CD4-positive, alpha-beta T cell (primary cell): ENCODE measurements at regions not wholly inside any gene's neighbourhood (a gene's known extent, or its start where the extent isn't known, plus 50 kb on each side); places are given as distances from the start of the nearest gene placed in this dataset.

Experiments used
- ATAC-seq: fragments of 200-7000 bp; cut with Tn5 transposase; one replicate; pipeline ENCODE4 v1.10.0; 2022; ENCODE audit warnings: mild to moderate bottlenecking; ENCODE audit not compliant: poor library complexity
- CTCF ChIA-PET: fragments of 350-600 bp; sonication (Branson Sonifier 250); formaldehyde crosslinking; loops from one replicate; lab custom pipeline; 2021; ENCODE audit warnings: antibody characterized with exemption, inconsistent platforms; lab: Charles Lee
- POLR2A ChIA-PET: fragments of 350-600 bp; sonication (Branson Sonifier 250); formaldehyde crosslinking; loops from one replicate; lab custom pipeline; 2021; ENCODE audit warnings: antibody characterized with exemption, inconsistent platforms; lab: Charles Lee
- DNase-seq, 14 experiments: peaks; one replicate each; pipeline ENCODE4 v3.0.0-alpha.2; 2013 to 2020; ENCODE audit warnings: mixed read lengths in 2 of 14
- H3K27ac ChIP-seq, 2 donors: one replicate each; pipeline versions ENCODE4 v1.5.1 to v1.7.0; 2013; ENCODE audit warnings: low read length in 2 of 2, low read depth in 1 of 2, mild to moderate bottlenecking in 1 of 2
- H3K27me3 ChIP-seq, 2 experiments: 1 replicate in 1 of 2; 2 replicates in 1 of 2; pipeline versions ENCODE4 v1.6.1 to v1.7.0; 2013; ENCODE audit warnings: low read length in 2 of 2, control low read depth in 1 of 2, mild to moderate bottlenecking in 1 of 2, moderate library complexity in 1 of 2; ENCODE audit not compliant: insufficient read depth in 2 of 2, control insufficient read depth in 1 of 2
- H3K36me3 ChIP-seq: one replicate; pipeline ENCODE4 v1.6.1; 2013; ENCODE audit warnings: low read length, control low read depth; ENCODE audit not compliant: insufficient read depth
- H3K4me1 ChIP-seq: one replicate; pipeline ENCODE4 v1.6.1; 2013; ENCODE audit warnings: low read length, control low read depth; ENCODE audit not compliant: insufficient read depth
- H3K4me3 ChIP-seq: one replicate; pipeline ENCODE4 v1.5.1; 2013; ENCODE audit warnings: mild to moderate bottlenecking, low read length, moderate library complexity
- H3K9me3 ChIP-seq, 2 experiments: 1 replicate in 1 of 2; 2 replicates in 1 of 2; pipeline versions ENCODE4 v1.6.1 to v1.7.0; 2013; ENCODE audit warnings: low read length in 2 of 2, mild to moderate bottlenecking in 2 of 2, control low read depth in 1 of 2, moderate library complexity in 1 of 2; ENCODE audit not compliant: control insufficient read depth in 1 of 2, insufficient read depth in 1 of 2
- H3K27ac Mint-ChIP-seq: one replicate; pipeline ENCODE4 v1.8.0; 2020; ENCODE audit warnings: mixed read lengths
- H3K27me3 Mint-ChIP-seq: one replicate; pipeline ENCODE4 v1.8.0; 2021; ENCODE audit warnings: mixed read lengths
- H3K36me3 Mint-ChIP-seq: one replicate; pipeline ENCODE4 v1.8.0; 2021; ENCODE audit warnings: low read depth, mixed read lengths
- H3K4me1 Mint-ChIP-seq: one replicate; pipeline ENCODE4 v1.8.0; 2021; ENCODE audit warnings: low read depth, mixed read lengths
- H3K4me3 Mint-ChIP-seq: one replicate; pipeline ENCODE4 v1.8.0; 2020; ENCODE audit warnings: mild to moderate bottlenecking, mixed read lengths
- H3K9me3 Mint-ChIP-seq: one replicate; pipeline ENCODE4 v1.8.0; 2020; ENCODE audit warnings: mixed read lengths
- intact Hi-C, 2 experiments: fragments of 100-400 bp; cut with DNase I in 1 of 2; cut with micrococcal nuclease in 1 of 2; formaldehyde crosslinking; loops; one replicate each; pipeline versions ENCODE4 v1.15.1 to v1.9.0; 2023 to 2025; cut with DNase I, micrococcal nuclease
- TF ChIP-seq, protein P1 (sequence below): fragments of 200-600 bp; IDR thresholded peaks from one replicate; pipeline ENCODE4 v1.8.0; 2022; ENCODE audit warnings: antibody characterized with exemption, mild to moderate bottlenecking

DNA sequence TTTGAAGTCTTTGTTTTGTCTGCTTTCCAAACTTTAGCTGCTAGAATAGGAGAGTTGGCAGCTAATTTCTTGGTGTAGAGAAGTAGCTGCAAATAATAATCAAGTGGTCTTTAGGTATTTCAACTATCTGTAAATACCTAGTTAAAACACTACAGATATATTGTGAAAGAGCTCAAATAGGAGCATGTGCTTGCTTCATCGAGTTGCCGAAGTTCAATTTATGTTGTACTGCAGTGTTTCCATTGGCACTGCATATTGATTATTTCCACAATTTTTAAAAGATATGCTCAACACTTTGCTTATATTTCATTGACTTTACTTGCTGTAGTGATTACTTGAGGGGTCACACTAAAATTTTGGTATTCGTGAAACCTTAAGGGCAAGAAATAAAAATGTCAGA is 131.6 kb upstream of the BMP4 start:
- no peaks in the 10 kb centered on the region for H3K4me1 ChIP-seq
- H3K27ac ChIP-seq = no peak overlapping the region
- no peak overlapping the region for H3K4me3 ChIP-seq
- H3K27ac Mint-ChIP-seq = no peak overlapping the region
- no peaks in the 10 kb centered on the region for H3K9me3 ChIP-seq
- no peaks in the 10 kb centered on the region for H3K4me1 Mint-ChIP-seq
- H3K27me3 Mint-ChIP-seq = no peaks in the 10 kb centered on the region
- TF ChIP-seq, protein P1, sequence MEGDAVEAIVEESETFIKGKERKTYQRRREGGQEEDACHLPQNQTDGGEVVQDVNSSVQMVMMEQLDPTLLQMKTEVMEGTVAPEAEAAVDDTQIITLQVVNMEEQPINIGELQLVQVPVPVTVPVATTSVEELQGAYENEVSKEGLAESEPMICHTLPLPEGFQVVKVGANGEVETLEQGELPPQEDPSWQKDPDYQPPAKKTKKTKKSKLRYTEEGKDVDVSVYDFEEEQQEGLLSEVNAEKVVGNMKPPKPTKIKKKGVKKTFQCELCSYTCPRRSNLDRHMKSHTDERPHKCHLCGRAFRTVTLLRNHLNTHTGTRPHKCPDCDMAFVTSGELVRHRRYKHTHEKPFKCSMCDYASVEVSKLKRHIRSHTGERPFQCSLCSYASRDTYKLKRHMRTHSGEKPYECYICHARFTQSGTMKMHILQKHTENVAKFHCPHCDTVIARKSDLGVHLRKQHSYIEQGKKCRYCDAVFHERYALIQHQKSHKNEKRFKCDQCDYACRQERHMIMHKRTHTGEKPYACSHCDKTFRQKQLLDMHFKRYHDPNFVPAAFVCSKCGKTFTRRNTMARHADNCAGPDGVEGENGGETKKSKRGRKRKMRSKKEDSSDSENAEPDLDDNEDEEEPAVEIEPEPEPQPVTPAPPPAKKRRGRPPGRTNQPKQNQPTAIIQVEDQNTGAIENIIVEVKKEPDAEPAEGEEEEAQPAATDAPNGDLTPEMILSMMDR = no peak
- H3K36me3 ChIP-seq = no peaks in the 10 kb centered on the region
- H3K36me3 Mint-ChIP-seq = no peaks in the 10 kb centered on the region
- ATAC-seq (no peak), DNase-seq (no peak)
- H3K4me3 Mint-ChIP-seq = no peak overlapping the region
- intact Hi-C loops = no loop called here
- no peaks in the 10 kb centered on the region for H3K27me3 ChIP-seq
- no peaks in the 10 kb centered on the region for H3K9me3 Mint-ChIP-seq
- ChIA-PET CTCF (no interaction called here), POLR2A (no interaction called here)

DNA sequence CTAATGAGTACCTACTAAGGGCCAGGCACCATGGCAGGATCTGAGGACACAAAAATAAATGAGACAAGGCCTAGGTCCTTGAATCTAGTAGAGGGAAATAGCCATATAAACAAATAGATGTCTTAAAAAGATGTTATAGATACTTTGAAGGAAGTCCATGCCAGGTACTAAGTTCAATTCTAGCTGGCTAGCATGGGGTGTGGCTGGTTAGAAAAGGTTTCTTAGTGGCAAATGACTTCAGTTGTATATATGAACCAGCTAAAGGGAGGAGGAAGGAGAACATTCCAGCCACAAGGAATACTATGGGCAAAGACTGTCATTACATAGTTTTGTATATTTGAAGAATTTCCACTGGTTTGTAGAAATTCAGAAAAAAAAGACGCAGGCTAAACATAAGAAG is 133.6 kb upstream of the BMP4 start:
- H3K4me3 Mint-ChIP-seq = no peak overlapping the region
- no peaks in the 10 kb centered on the region for H3K27me3 Mint-ChIP-seq
- H3K36me3 Mint-ChIP-seq = no peaks in the 10 kb centered on the region
- Histone ChIP-seq H3K9me3 (peaks cover 0 to 14% of the 10 kb centered on the region in 2 experiments), H3K27ac (no peak overlapping the region), H3K4me3 (no peak overlapping the region), H3K4me1 (no peaks in the 10 kb centered on the region), H3K27me3 (no peaks in the 10 kb centered on the region), H3K36me3 (no peaks in the 10 kb centered on the region)
- POLR2A ChIA-PET = no interaction called here
- intact Hi-C loops = no loop called here
- peaks cover 5% of the 10 kb centered on the region for H3K9me3 Mint-ChIP-seq
- ATAC-seq = no peak
- H3K27ac Mint-ChIP-seq = no peak overlapping the region
- DNase-seq = no peak
- CTCF ChIA-PET = no interaction called here
- TF ChIP-seq, protein P1 = no peak
- H3K4me1 Mint-ChIP-seq = no peaks in the 10 kb centered on the region

DNA sequence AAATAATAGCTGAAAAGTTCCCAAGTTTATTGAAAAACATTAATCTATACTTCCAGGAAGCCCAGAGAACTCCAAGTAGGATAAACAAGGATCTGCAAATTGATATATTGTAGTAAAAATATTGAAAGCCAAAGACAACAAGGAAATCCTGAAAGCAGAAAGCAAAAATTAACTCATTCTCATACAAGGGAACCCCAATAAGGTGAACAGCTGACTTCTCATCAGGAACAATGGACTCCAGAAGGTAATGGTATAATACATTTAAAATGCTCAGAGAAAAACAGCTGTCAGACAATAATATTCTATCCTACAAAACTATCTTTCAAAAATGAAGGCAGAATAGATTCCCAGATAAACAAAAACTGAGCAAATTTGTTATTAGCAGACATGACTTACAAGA is 138.1 kb upstream of the BMP4 start:
- no peak overlapping the region for H3K27ac ChIP-seq
- H3K36me3 Mint-ChIP-seq = no peaks in the 10 kb centered on the region
- intact Hi-C loops = no loop called here

More for the DNA sequence above, 138.1 kb upstream of the BMP4 start:
- no peaks in the 10 kb centered on the region for H3K4me1 ChIP-seq
- ATAC-seq (no peak), DNase-seq (no peak)
- Mint-ChIP-seq H3K9me3 (peaks cover 5% of the 10 kb centered on the region), H3K27me3 (no peaks in the 10 kb centered on the region), H3K4me3 (no peak overlapping the region), H3K27ac (no peak overlapping the region), H3K4me1 (no peaks in the 10 kb centered on the region)
- TF ChIP-seq, protein P1 = no peak
- H3K9me3 ChIP-seq = peaks cover 0 to 14% of the 10 kb centered on the region in 2 experiments
- POLR2A ChIA-PET = no interaction called here
- H3K36me3 ChIP-seq = no peaks in the 10 kb centered on the region
- CTCF ChIA-PET = no interaction called here
- H3K27me3 ChIP-seq = no peaks in the 10 kb centered on the region
- H3K4me3 ChIP-seq = no peak overlapping the region
